GM21717 (cell line): ENCODE measurements at regions not wholly inside any gene's neighbourhood (a gene's known extent, or its start where the extent isn't known, plus 50 kb on each side); places are given as distances from the start of the nearest gene placed in this dataset.

ENCODE experiments used
- ATAC-seq: cut with Tn5 transposase; IDR thresholded peaks from one replicate; pipeline ENCODE4 v1.9.1; 2021; ENCODE audit warnings: mild to moderate bottlenecking, moderate library complexity; ENCODE audit not compliant: unreplicated experiment

DNA sequence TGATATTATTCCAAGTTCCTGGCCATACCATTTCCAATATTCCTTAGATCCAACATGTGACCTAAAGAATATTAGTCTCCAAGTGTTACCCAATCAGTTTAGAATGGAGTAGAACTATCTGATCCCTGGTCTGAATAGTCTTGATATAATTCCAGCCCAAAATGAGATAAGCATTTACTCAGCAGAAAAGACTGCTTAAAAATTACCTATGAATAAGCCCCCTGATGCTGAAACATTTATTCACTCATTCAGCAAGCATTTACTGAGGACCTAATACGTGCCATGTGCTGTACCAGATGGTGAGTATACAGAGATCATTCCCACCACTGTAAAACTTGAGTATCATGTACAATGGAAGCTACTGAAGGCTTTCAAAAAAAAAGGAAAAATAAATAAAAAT, 157.0 kb downstream of the FAM114A2 start:
- ATAC-seq = no peak

- no peak for ATAC-seq
Observed at GRCh38 chr5:153880106-153880505, 158.6 kb downstream of the FAM114A2 start.

DNA sequence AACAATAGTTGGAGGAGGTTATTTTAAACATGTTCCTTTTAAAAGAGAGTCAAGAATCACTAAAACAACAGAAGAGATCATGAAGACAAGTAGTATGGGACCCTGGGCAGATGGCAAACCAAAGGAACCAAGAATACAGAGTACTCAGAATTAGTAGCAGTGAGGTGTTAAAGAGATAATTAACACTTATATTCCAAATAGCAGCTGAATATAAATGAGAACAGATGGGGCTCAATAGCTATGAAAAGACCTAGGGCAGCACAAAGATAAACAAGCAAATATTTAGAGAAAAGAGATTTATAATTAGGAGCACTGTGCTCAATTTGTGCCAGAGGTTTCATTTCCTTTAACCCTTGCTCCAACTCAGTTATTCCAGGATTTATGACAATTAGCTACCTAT, 159.1 kb downstream of the FAM114A2 start:
- ATAC-seq = no peak

DNA sequence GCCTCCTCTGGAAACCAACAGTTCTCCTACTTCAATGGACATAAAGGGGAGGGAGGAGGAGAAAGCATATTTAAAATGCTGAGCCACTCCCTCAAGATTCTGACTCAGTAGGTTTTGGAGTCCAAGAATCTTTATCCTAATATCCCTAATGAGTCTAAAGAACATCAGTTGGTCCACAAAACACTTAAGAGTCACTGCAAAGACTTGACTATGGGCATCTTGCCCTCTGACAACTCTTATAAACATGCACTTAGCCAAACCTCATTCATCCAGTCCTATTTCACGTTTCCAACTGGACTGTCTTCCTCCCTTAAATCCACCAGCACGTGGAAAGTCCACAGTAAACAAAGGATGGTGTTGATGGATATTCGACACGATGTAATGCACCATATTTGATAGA, 172.5 kb downstream of the FAM114A2 start:
- no peak for ATAC-seq

- ATAC-seq = no peak
Observed at GRCh38 chr5:153865016-153865415, 173.7 kb downstream of the FAM114A2 start.

DNA sequence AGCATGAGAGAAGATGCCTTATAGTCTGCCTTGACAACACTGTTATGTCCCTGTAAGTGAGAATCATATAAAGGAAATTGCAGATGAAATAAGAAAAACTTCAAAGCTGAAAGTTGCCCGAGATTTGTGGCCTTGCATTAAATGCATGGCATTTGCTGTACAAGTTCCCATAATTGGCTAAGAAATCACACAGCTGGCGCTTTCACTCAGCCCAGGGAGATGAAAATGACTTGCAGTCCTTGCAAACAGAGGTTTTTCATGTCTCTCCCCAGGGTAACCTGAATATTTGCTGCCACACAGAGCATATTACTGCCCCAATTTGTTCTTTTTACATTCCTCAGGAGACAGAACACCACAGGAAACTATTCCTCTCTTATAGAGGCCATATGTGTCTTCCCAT, 174.8 kb downstream of the FAM114A2 start:
- ATAC-seq = no peak
